ENCODE measurements at regions not wholly inside any gene's neighbourhood (a gene's known extent, or its start where the extent isn't known, plus 50 kb on each side); places are given as distances from the start of the nearest gene placed in this dataset.

- TF ChIP-seq ZBTB26 (CRISPR knock-in tag; IDR thresholded peaks at IDR 0.05; ENCODE audit: borderline replicate concordance) (no peak), ZNF101 (CRISPR knock-in tag; IDR thresholded peaks at IDR 0.05; ENCODE audit: borderline replicate concordance, low read depth) (no peak)
Measured at GRCh38 chrX:10076765-10077164, 80.0 kb upstream of the CLCN4 start (continued).

GRCh38 chrX:10077425-10078188, 79.2 kb upstream of the CLCN4 start:
- H2AFZ ChIP-seq (ENCODE audit: low read length) = no peak overlapping the region
- H3K9ac ChIP-seq (ENCODE audit: insufficient read depth, low read depth, low read length) = no peak overlapping the region
- in situ Hi-C loops (cut with HindIII; ENCODE audit: extremely low pct_ligation_motif_present, low pct_unique_long_range_greater_than_20kb) (no loop called here), intact Hi-C loops (cut with micrococcal nuclease; ENCODE audit: unreplicated experiment) (loop anchor here (5.0 kb wide), 1 partner anchor 50 kb away; no protein-coding TSS in a partner anchor)
- H3K79me2 ChIP-seq (ENCODE audit: insufficient read depth, low read length) = no peaks in the 10 kb centered on the region
- FAIRE-seq = peak; percentile 63
- CTCF ChIA-PET (ENCODE audit: low intra/inter-chr PET ratio, low total read pairs) = interaction anchor here (0.8 to 1.1 kb wide), 3 partner anchors 42 to 83 kb away, joined by 3 to 4 read pairs (median 4); no protein-coding TSS in a partner anchor
- POLR2A ChIA-PET = interaction anchor here (0.7 to 1.1 kb wide), 2 partner anchors 23 to 37 kb away, joined by 3 to 4 read pairs; no protein-coding TSS in a partner anchor
- peak; percentile 79 for DNase-seq (ENCODE audit: low spot score)
- H3K4me2 ChIP-seq (ENCODE audit: low read depth, low read length) = peak overlapping the region; percentile 46; the same call in 1 of the 2 replicates
- H3K4me1 ChIP-seq (ENCODE audit: insufficient read depth, low read length) = peaks cover 35% of the 10 kb centered on the region
- no peak overlapping the region for H3K4me3 ChIP-seq (replicated peaks in 1 of 3; ENCODE audit: insufficient read depth in 1 of 3, low read depth in 2 of 3, low read length in 3 of 3)
- H3K27ac ChIP-seq (ENCODE audit: extremely low read length, insufficient read depth, low read length) = peak overlapping the region; percentile 59
- no peaks in the 10 kb centered on the region for H3K27me3 ChIP-seq (ENCODE audit: control insufficient read depth in 1 of 2, insufficient read depth in 2 of 2, low read length in 2 of 2)
- H3K9me3 ChIP-seq (ENCODE audit: low read length) = no peaks in the 10 kb centered on the region
- WGBS (ENCODE audit: low lambda C conversion rate) = 52% methylated on average over 9 of the region's 9 CpGs
- H3K36me3 ChIP-seq (replicated peaks in 1 of 2; ENCODE audit: control insufficient read depth in 1 of 2, insufficient read depth in 2 of 2, low read length in 2 of 2) = no peaks in the 10 kb centered on the region
- no peaks in the 10 kb centered on the region for H4K20me1 ChIP-seq (ENCODE audit: insufficient read depth, low read length)
- BruUV-seq (replicated peaks) = no TSS peak
- ATAC-seq = peak; percentile 78
- no peak for TF ChIP-seq NFE2L1 (CRISPR knock-in tag; IDR thresholded peaks at IDR 0.05; ENCODE audit: borderline replicate concordance)
- no peak for TF ChIP-seq NFYC (CRISPR knock-in tag; IDR thresholded peaks at IDR 0.05)
- TF ChIP-seq ZBTB37 (CRISPR knock-in tag; IDR thresholded peaks at IDR 0.05) = no peak
- no peak for TF ChIP-seq GPBP1L1 (CRISPR knock-in tag; IDR thresholded peaks at IDR 0.05)
- TF ChIP-seq ZNF652 (CRISPR knock-in tag; IDR thresholded peaks at IDR 0.05; ENCODE audit: borderline replicate concordance, low read depth) = no peak
- TF ChIP-seq ZNF768 (CRISPR knock-in tag; IDR thresholded peaks at IDR 0.05) = peak; percentile 33; the same call in 1 of the 2 replicates
- TF ChIP-seq HNRNPL (IDR thresholded peaks at IDR 0.05; ENCODE audit: low read depth, low read length) = no peak
- TF ChIP-seq ZBED4 (CRISPR knock-in tag; IDR thresholded peaks at IDR 0.05; ENCODE audit: borderline replicate concordance) = no peak
- TF ChIP-seq TFDP2 (CRISPR knock-in tag; IDR thresholded peaks at IDR 0.05) = no peak
